ENCODE measurements at regions not wholly inside any gene's neighbourhood (a gene's known extent, or its start where the extent isn't known, plus 50 kb on each side); places are given as distances from the start of the nearest gene placed in this dataset.

DNA sequence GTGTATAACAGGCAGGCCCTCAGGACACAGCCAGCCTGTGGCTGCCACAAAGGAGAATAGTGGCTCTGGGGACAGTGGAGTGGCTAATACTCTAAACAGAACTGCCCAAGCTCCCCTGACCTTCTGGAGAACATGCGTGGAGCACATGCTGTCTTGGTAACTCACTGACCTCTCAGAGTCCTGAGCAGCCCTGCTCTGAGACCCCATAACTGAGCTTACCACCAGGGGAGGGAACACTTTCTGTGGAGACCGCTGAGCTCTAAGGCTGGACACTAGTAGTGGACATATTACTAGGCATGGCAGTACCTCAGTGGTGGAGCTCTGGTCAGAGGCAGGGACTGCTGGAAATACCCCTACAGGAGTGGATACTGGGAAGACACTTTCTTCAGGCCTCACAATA is 60.2 kb upstream of the SPTLC1 start:
- ChIA-PET POLR2A (no interaction called here), CTCF (no interaction called here)
- Mint-ChIP-seq H3K27me3 (peaks cover 3 to 7% of the 10 kb centered on the region in 2 donors), H3K4me3 (no peak overlapping the region), H3K4me1 (no peaks in the 10 kb centered on the region), H3K27ac (no peak overlapping the region), H3K9me3 (peaks cover 3 to 10% (median 5%) of the 10 kb centered on the region in 3 donors), H3K36me3 (no peaks in the 10 kb centered on the region)
- no peak for ATAC-seq (replicated peaks in 1 of 4)
- DNase-seq: no peak
- H3K27me3 ChIP-seq (replicated peaks in 1 of 2; ENCODE audit: control insufficient read depth in 2 of 2, extremely low read depth in 1 of 2, insufficient read depth in 2 of 2, low read length in 1 of 2): peaks cover 0 to 24% of the 10 kb centered on the region in 2 experiments
- H3K4me3 ChIP-seq (ENCODE audit: control insufficient read depth in 1 of 2, extremely low read depth in 1 of 2, low read length in 1 of 2): no peak overlapping the region
- H3K36me3 ChIP-seq (ENCODE audit: control insufficient read depth in 2 of 2, extremely low read depth in 1 of 2, insufficient read depth in 1 of 2, low read length in 1 of 2): no peaks in the 10 kb centered on the region
- no peak overlapping the region for H3K27ac ChIP-seq (ENCODE audit: low read length)
- 100% methylated on average over 1 of the region's 2 CpGs for WGBS (ENCODE audit: insufficient coverage)
- H3K9me3 ChIP-seq: no peaks in the 10 kb centered on the region
- no peaks in the 10 kb centered on the region for H3K4me1 ChIP-seq (ENCODE audit: control insufficient read depth in 1 of 2, extremely low read depth in 1 of 2, insufficient read depth in 2 of 2, low read length in 2 of 2)

DNA sequence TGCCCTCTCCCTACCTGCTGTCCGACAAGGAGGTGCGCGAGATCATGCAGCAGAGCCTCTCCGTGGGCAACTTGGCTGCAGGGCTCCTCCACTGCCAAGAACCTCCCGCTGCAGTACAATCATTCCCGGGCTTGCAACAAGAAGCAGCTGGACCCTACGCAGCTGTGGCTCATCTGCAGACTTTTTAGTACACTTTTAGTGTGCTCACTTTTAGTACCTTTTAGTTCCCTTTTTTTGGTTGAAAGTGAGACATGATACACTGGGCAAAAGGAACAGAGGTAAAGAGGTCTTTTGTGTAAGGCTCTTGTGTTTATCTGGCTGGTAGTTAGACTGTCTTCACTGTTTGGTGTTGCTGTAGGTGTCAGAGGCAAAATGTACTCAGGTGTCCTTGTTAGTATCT is 58.1 kb upstream of the SPTLC1 start:
- Histone ChIP-seq H3K4me3 (ENCODE audit: control insufficient read depth in 1 of 2, extremely low read depth in 1 of 2, low read length in 1 of 2) (no peak overlapping the region), H3K9me3 (no peaks in the 10 kb centered on the region), H3K36me3 (ENCODE audit: control insufficient read depth in 2 of 2, extremely low read depth in 1 of 2, insufficient read depth in 1 of 2, low read length in 1 of 2) (no peaks in the 10 kb centered on the region), H3K27ac (ENCODE audit: low read length) (no peak overlapping the region), H3K27me3 (replicated peaks in 1 of 2; ENCODE audit: control insufficient read depth in 2 of 2, extremely low read depth in 1 of 2, insufficient read depth in 2 of 2, low read length in 1 of 2) (peaks cover 0 to 22% of the 10 kb centered on the region in 2 experiments), H3K4me1 (ENCODE audit: control insufficient read depth in 1 of 2, extremely low read depth in 1 of 2, insufficient read depth in 2 of 2, low read length in 2 of 2) (no peaks in the 10 kb centered on the region)
- peaks cover 3 to 10% (median 5%) of the 10 kb centered on the region in 3 donors for H3K9me3 Mint-ChIP-seq
- H3K4me3 Mint-ChIP-seq: no peak overlapping the region
- peaks cover 6% of the 10 kb centered on the region in 2 donors for H3K27me3 Mint-ChIP-seq
- no peaks in the 10 kb centered on the region for H3K4me1 Mint-ChIP-seq
- 97% methylated on average over 6 of the region's 7 CpGs for WGBS (ENCODE audit: insufficient coverage)
- ChIA-PET POLR2A (no interaction called here), CTCF (no interaction called here)
- no peak overlapping the region for H3K27ac Mint-ChIP-seq
- ATAC-seq (replicated peaks in 1 of 4) (no peak), DNase-seq (no peak)
- no peaks in the 10 kb centered on the region for H3K36me3 Mint-ChIP-seq

DNA sequence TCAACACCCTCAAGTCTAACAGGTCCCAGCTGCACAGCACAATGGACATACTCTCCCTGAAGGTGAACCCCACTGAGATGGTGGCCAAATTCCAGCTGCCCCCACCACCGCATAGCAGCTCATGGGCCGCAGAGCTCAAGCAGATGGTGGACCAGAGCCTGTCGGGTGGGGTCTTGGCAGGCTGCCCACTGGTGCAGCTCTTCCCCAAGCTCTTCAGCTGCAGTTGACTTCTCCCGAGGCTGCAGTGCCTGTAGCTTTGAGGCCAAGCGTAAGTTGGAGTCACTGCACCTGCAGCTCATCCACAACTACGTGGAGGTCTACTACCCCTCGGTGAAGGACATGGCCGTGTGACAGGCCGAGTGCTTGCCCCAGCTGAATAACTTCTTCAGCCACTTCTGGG is 56.6 kb upstream of the SPTLC1 start:
- 85% methylated on average over 7 of the region's 9 CpGs for WGBS (ENCODE audit: insufficient coverage)

DNA sequence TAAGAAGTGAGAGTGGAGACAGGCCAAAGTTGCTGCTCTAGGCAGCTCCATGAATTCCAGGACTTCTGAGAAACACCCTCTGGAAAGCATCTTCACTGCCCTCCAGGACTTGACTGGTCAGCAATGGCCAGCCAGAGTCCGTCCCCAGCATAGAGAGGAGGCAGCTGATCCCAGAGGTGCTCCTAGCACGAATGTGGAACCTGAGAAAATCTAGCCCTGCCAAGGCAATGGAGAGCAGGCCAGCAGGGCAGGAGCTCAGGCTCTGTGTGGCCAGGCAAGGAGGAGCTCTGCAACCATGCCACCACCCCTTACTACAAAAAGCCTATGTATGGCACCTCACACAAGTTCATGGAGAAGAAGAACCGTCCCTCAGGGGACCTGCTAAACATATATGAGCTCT is 56.1 kb upstream of the SPTLC1 start:
- no peak overlapping the region for H3K4me3 ChIP-seq (ENCODE audit: control insufficient read depth in 1 of 2, extremely low read depth in 1 of 2, low read length in 1 of 2)
- no peaks in the 10 kb centered on the region for H3K9me3 ChIP-seq
- DNase-seq (no peak), ATAC-seq (replicated peaks in 1 of 4) (no peak)
- H3K27me3 Mint-ChIP-seq: peaks cover 9 to 14% of the 10 kb centered on the region in 2 donors
- no peaks in the 10 kb centered on the region for H3K4me1 Mint-ChIP-seq
- H3K4me3 Mint-ChIP-seq: no peak overlapping the region
- 72% methylated on average over 2 of the region's 3 CpGs for WGBS (ENCODE audit: insufficient coverage)
- H3K9me3 Mint-ChIP-seq: peaks cover 3 to 10% (median 5%) of the 10 kb centered on the region in 3 donors
- no peak overlapping the region for H3K27ac Mint-ChIP-seq
- CTCF ChIA-PET: interaction anchor here in 1 of 2 donors (0.6 kb wide), 1 partner anchor 69 kb away, joined by 3 read pairs; no protein-coding TSS in a partner anchor
- no peaks in the 10 kb centered on the region for H3K36me3 ChIP-seq (ENCODE audit: control insufficient read depth in 2 of 2, extremely low read depth in 1 of 2, insufficient read depth in 1 of 2, low read length in 1 of 2)
- POLR2A ChIA-PET: no interaction called here
- no peaks in the 10 kb centered on the region for H3K4me1 ChIP-seq (ENCODE audit: control insufficient read depth in 1 of 2, extremely low read depth in 1 of 2, insufficient read depth in 2 of 2, low read length in 2 of 2)
- H3K36me3 Mint-ChIP-seq: no peaks in the 10 kb centered on the region
- no peak overlapping the region for H3K27ac ChIP-seq (ENCODE audit: low read length)
- peaks cover 0 to 29% of the 10 kb centered on the region in 2 experiments for H3K27me3 ChIP-seq (replicated peaks in 1 of 2; ENCODE audit: control insufficient read depth in 2 of 2, extremely low read depth in 1 of 2, insufficient read depth in 2 of 2, low read length in 1 of 2)

More for the DNA sequence above, 56.6 kb upstream of the SPTLC1 start:
- DNase-seq (no peak), ATAC-seq (replicated peaks in 1 of 4) (no peak)
- Histone ChIP-seq H3K9me3 (no peaks in the 10 kb centered on the region), H3K4me3 (ENCODE audit: control insufficient read depth in 1 of 2, extremely low read depth in 1 of 2, low read length in 1 of 2) (no peak overlapping the region), H3K27me3 (replicated peaks in 1 of 2; ENCODE audit: control insufficient read depth in 2 of 2, extremely low read depth in 1 of 2, insufficient read depth in 2 of 2, low read length in 1 of 2) (peaks cover 0 to 26% of the 10 kb centered on the region in 2 experiments), H3K27ac (ENCODE audit: low read length) (no peak overlapping the region), H3K4me1 (ENCODE audit: control insufficient read depth in 1 of 2, extremely low read depth in 1 of 2, insufficient read depth in 2 of 2, low read length in 2 of 2) (no peaks in the 10 kb centered on the region), H3K36me3 (ENCODE audit: control insufficient read depth in 2 of 2, extremely low read depth in 1 of 2, insufficient read depth in 1 of 2, low read length in 1 of 2) (no peaks in the 10 kb centered on the region)
- Mint-ChIP-seq H3K4me3 (no peak overlapping the region), H3K9me3 (peaks cover 3 to 10% (median 5%) of the 10 kb centered on the region in 3 donors), H3K27ac (no peak overlapping the region), H3K36me3 (no peaks in the 10 kb centered on the region), H3K4me1 (no peaks in the 10 kb centered on the region), H3K27me3 (peaks cover 6 to 14% of the 10 kb centered on the region in 2 donors)
- ChIA-PET POLR2A (no interaction called here), CTCF (no interaction called here)

DNA sequence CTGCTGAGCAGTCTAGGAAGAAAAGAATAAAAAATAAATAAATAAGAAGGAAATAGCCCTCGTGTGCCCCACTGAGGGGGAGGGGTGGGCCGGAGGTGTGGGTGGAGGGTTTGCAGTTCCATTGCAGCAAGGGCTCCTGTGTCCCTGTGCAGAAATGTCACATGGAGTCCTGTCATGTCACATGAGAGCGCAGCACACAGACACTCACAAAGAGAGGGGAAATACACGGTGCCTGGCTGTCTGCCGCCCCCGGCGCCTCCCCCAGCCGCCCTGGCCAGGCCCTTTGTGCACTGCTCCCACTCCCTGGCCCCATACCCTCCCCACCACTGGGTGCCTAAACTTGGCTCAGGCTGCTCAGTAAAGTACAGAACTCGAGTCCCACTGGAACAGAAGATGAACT is 55.6 kb upstream of the SPTLC1 start:
- CTCF ChIA-PET: interaction anchor here in 1 of 2 donors (0.6 kb wide), 1 partner anchor 68 kb away, joined by 3 read pairs; no protein-coding TSS in a partner anchor
- no peak for DNase-seq
- Histone ChIP-seq H3K4me1 (ENCODE audit: control insufficient read depth in 1 of 2, extremely low read depth in 1 of 2, insufficient read depth in 2 of 2, low read length in 2 of 2) (no peaks in the 10 kb centered on the region), H3K27me3 (replicated peaks in 1 of 2; ENCODE audit: control insufficient read depth in 2 of 2, extremely low read depth in 1 of 2, insufficient read depth in 2 of 2, low read length in 1 of 2) (peaks cover 0 to 29% of the 10 kb centered on the region in 2 experiments), H3K27ac (ENCODE audit: low read length) (no peak overlapping the region), H3K9me3 (no peaks in the 10 kb centered on the region), H3K4me3 (ENCODE audit: control insufficient read depth in 1 of 2, extremely low read depth in 1 of 2, low read length in 1 of 2) (no peak overlapping the region), H3K36me3 (ENCODE audit: control insufficient read depth in 2 of 2, extremely low read depth in 1 of 2, insufficient read depth in 1 of 2, low read length in 1 of 2) (no peaks in the 10 kb centered on the region)
- 45% methylated on average over 3 of the region's 9 CpGs for WGBS (ENCODE audit: insufficient coverage)
- no peak for ATAC-seq (replicated peaks in 1 of 4)
- Mint-ChIP-seq H3K27ac (no peak overlapping the region), H3K9me3 (peaks cover 3 to 10% (median 5%) of the 10 kb centered on the region in 3 donors), H3K36me3 (no peaks in the 10 kb centered on the region), H3K27me3 (peaks cover 10 to 14% of the 10 kb centered on the region in 2 donors), H3K4me3 (no peak overlapping the region), H3K4me1 (no peaks in the 10 kb centered on the region)
- POLR2A ChIA-PET: no interaction called here

DNA sequence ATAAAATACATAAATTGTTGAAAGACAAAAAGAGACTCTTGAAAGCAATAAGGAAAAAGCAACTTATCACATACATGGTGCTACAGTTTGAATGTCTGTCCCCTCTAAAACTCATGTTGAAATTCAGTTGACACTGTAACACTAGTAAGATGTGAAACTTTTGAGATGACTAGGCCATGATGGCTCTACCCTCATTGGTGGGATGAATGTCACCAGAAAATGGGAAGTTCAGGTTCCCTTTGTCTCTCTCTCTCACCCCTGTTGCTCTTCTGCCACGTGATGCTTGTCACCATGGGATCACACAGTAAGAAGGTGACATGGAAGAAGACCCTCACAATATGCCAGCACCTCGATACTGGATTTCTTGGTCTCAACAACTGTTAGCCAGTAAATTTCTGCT is 50.3 kb upstream of the SPTLC1 start:
- Mint-ChIP-seq H3K4me1 (no peaks in the 10 kb centered on the region), H3K4me3 (no peak overlapping the region), H3K36me3 (peaks cover 8% of the 10 kb centered on the region), H3K9me3 (peaks cover 5 to 21% (median 15%) of the 10 kb centered on the region in 3 donors), H3K27ac (no peak overlapping the region), H3K27me3 (peaks cover 14 to 24% of the 10 kb centered on the region in 2 donors)
- H3K27ac ChIP-seq (ENCODE audit: low read length): no peak overlapping the region
- DNase-seq (no peak), ATAC-seq (replicated peaks in 1 of 4) (no peak)
- WGBS (ENCODE audit: insufficient coverage): 56% methylated on average over 2 of the region's 2 CpGs
- no peak overlapping the region for H3K4me3 ChIP-seq (ENCODE audit: control insufficient read depth in 1 of 2, extremely low read depth in 1 of 2, low read length in 1 of 2)
- no peaks in the 10 kb centered on the region for H3K4me1 ChIP-seq (ENCODE audit: control insufficient read depth in 1 of 2, extremely low read depth in 1 of 2, insufficient read depth in 2 of 2, low read length in 2 of 2)
- H3K36me3 ChIP-seq (ENCODE audit: control insufficient read depth in 2 of 2, extremely low read depth in 1 of 2, insufficient read depth in 1 of 2, low read length in 1 of 2): no peaks in the 10 kb centered on the region
- H3K9me3 ChIP-seq: peaks cover 3% of the 10 kb centered on the region
- ChIA-PET POLR2A (no interaction called here), CTCF (no interaction called here)
- peaks cover 0 to 13% of the 10 kb centered on the region in 2 experiments for H3K27me3 ChIP-seq (replicated peaks in 1 of 2; ENCODE audit: control insufficient read depth in 2 of 2, extremely low read depth in 1 of 2, insufficient read depth in 2 of 2, low read length in 1 of 2)
